Epithelial cell of proximal tubule (primary cell): ENCODE measurements at regions not wholly inside any gene's neighbourhood (a gene's known extent, or its start where the extent isn't known, plus 50 kb on each side); places are given as distances from the start of the nearest gene placed in this dataset.

Source experiments
- DNase-seq: peaks from one replicate; pipeline ENCODE4 v3.0.0-alpha.2; 2011; ENCODE audit warnings: low read depth
- H3K4me3 ChIP-seq: 2 replicates; pipeline ENCODE4 v1.5.1; 2011; ENCODE audit warnings: low read depth, mild to moderate bottlenecking, low read length
- TF ChIP-seq, protein P1 (sequence below): conservative IDR thresholded peaks from 2 replicates; pipeline ENCODE4 v1.5.1; 2012; ENCODE audit warnings: low read depth, mild to moderate bottlenecking, low read length

DNA sequence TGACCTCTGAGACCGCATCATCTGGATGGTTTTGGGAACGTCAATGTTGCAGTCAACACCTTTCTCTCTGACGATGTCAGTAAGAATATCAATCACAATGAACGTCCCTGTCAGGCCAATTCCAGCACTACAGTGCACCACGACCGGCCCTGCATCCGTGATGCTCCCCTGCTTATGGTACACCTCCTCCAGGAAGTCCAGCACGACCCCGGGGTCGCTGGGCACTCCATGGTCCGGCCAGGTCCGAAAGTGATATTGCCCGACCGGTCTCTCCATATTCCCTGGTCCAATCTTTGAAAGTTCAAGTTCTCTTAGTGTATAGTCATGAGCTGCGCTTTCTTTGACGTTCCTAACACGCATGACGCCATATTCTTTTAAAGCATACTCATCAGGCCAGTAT, 203.6 kb upstream of the PRDM9 start:
- TF ChIP-seq, protein P1, sequence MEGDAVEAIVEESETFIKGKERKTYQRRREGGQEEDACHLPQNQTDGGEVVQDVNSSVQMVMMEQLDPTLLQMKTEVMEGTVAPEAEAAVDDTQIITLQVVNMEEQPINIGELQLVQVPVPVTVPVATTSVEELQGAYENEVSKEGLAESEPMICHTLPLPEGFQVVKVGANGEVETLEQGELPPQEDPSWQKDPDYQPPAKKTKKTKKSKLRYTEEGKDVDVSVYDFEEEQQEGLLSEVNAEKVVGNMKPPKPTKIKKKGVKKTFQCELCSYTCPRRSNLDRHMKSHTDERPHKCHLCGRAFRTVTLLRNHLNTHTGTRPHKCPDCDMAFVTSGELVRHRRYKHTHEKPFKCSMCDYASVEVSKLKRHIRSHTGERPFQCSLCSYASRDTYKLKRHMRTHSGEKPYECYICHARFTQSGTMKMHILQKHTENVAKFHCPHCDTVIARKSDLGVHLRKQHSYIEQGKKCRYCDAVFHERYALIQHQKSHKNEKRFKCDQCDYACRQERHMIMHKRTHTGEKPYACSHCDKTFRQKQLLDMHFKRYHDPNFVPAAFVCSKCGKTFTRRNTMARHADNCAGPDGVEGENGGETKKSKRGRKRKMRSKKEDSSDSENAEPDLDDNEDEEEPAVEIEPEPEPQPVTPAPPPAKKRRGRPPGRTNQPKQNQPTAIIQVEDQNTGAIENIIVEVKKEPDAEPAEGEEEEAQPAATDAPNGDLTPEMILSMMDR: no peak
- H3K4me3 ChIP-seq: no peak overlapping the region
- DNase-seq: no peak

GRCh38 chr5:23303435-23303834, 204.0 kb upstream of the PRDM9 start:
- no peak for DNase-seq
- TF ChIP-seq, protein P1: peak; percentile 26
- H3K4me3 ChIP-seq: no peak overlapping the region

- H3K4me3 ChIP-seq: no peak overlapping the region
- no peak for DNase-seq
- TF ChIP-seq, protein P1: peak; percentile 5
Measured at GRCh38 chr5:23302438-23302837, 205.0 kb upstream of the PRDM9 start.

GRCh38 chr5:23289162-23289561, 218.2 kb upstream of the PRDM9 start:
- no peak overlapping the region for H3K4me3 ChIP-seq
- no peak for DNase-seq
- TF ChIP-seq, protein P1: no peak

- TF ChIP-seq, protein P1: no peak
- DNase-seq: no peak
- no peak overlapping the region for H3K4me3 ChIP-seq
Measured at GRCh38 chr5:23284656-23285055, 222.8 kb upstream of the PRDM9 start.

- DNase-seq: no peak
- H3K4me3 ChIP-seq: no peak overlapping the region
- TF ChIP-seq, protein P1: no peak
Measured at GRCh38 chr5:23274171-23274570, 233.2 kb upstream of the PRDM9 start.

- no peak overlapping the region for H3K4me3 ChIP-seq
- TF ChIP-seq, protein P1: no peak
- peak; percentile 3 for DNase-seq
Measured at GRCh38 chr5:23269981-23270380, 237.4 kb upstream of the PRDM9 start.
